DND-41 (cell line): ENCODE measurements at regions not wholly inside any gene's neighbourhood (a gene's known extent, or its start where the extent isn't known, plus 50 kb on each side); places are given as distances from the start of the nearest gene placed in this dataset.

Source experiments
- ATAC-seq: fragments of 200-7000 bp; cut with Tn5 transposase; 3 replicates; pipeline ENCODE4 v1.9.1; 2021; ENCODE audit warnings: low read depth; ENCODE audit not compliant: insufficient read depth
- DNase-seq: peaks from one replicate; pipeline ENCODE4 v3.0.0-alpha.2; 2020
- H2AFZ ChIP-seq: 2 replicates; pipeline ENCODE4 v1.6.0; 2012; ENCODE audit warnings: low read depth, low read length
- H3K27ac ChIP-seq: 2 replicates; pipeline ENCODE4 v1.5.1; 2012; ENCODE audit warnings: low read length, inconsistent platforms
- H3K27me3 ChIP-seq: fragments of 200-600 bp; sonication (generic); 2 replicates; pipeline ENCODE4 v1.6.0; 2012; ENCODE audit warnings: low read length, mild to moderate bottlenecking, inconsistent platforms; ENCODE audit not compliant: insufficient read depth, poor library complexity
- H3K36me3 ChIP-seq: 2 replicates; pipeline ENCODE4 v1.5.1; 2012; ENCODE audit warnings: low read length, inconsistent platforms; ENCODE audit not compliant: insufficient read depth
- H3K4me1 ChIP-seq: 2 replicates; pipeline ENCODE4 v1.5.1; 2012; ENCODE audit warnings: mild to moderate bottlenecking, low read length; ENCODE audit not compliant: insufficient read depth
- H3K4me2 ChIP-seq: 2 replicates; pipeline ENCODE4 v1.6.0; 2012; ENCODE audit warnings: mild to moderate bottlenecking, moderate library complexity, low read length, inconsistent platforms; ENCODE audit not compliant: insufficient read depth
- H3K4me3 ChIP-seq, 2 experiments: fragments of 200-600 bp in 1 of 2; shearing (Covaris generic) in 1 of 2; 2 replicates each; pipeline ENCODE4 v1.5.1; 2012 to 2016; ENCODE audit warnings: inconsistent platforms in 2 of 2, low read length in 2 of 2, mild to moderate bottlenecking in 2 of 2, low read depth in 1 of 2, moderate library complexity in 1 of 2
- H3K79me2 ChIP-seq: 2 replicates; pipeline ENCODE4 v1.6.0; 2012; ENCODE audit warnings: low read length, inconsistent platforms; ENCODE audit not compliant: insufficient read depth
- H3K9ac ChIP-seq: 2 replicates; pipeline ENCODE4 v1.6.0; 2012; ENCODE audit warnings: low read depth, mild to moderate bottlenecking, inconsistent platforms, low read length, moderate library complexity
- H3K9me3 ChIP-seq: 2 replicates; pipeline ENCODE4 v1.5.1; 2012; ENCODE audit warnings: low read length, moderate library complexity, mild to moderate bottlenecking, inconsistent platforms; ENCODE audit not compliant: insufficient read depth, severe bottlenecking
- H4K20me1 ChIP-seq: 2 replicates; pipeline ENCODE4 v1.6.0; 2012; ENCODE audit warnings: low read length; ENCODE audit not compliant: insufficient read depth
- EZH2 ChIP-seq: IDR thresholded peaks from 3 replicates; pipeline ENCODE4 v1.6.1; 2012; ENCODE audit warnings: borderline replicate concordance, low read depth, mild to moderate bottlenecking, moderate library complexity, low read length, inconsistent platforms; ENCODE audit not compliant: severe bottlenecking
- TF ChIP-seq, protein P1 (sequence below): IDR thresholded peaks from 2 replicates; pipeline ENCODE4 v1.5.1; 2012; ENCODE audit warnings: borderline replicate concordance, low read length, moderate library complexity, mild to moderate bottlenecking; ENCODE audit not compliant: poor library complexity, severe bottlenecking; ENCODE audit errors: extremely low read depth

DNA sequence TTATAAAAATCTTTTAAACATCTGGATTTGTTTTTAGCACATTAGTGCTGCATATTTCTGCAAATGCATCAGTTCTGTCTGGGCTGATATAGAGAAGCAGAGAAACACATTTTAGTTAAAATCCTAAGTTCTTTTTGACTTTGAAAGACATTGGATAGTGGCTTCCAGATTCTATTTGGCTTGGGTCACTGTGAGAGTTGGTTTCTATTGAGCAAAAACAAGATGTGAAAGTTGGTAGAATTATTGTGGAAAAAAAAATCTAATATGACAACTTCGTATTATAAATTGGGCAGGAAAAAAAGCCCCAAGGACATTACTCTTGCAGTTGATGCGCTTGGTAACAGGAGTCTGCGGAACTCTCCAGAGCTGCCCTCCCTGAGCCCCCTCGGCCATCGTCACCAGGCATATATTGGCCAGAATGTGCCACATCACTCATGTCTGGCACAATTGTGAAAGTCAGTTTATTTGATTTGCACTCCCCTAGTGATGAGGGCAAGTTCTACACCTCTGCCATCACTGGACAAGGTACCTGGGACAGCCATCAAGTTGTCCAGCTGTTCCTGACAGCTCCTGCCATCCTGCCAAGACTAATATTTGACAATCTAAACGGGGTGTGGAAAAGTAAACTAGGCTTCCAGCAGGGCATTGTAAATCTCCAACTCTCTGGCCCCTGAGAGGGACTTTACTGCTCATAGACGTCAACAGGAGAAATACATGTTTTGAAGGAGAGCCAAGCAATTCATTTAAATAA lies 334.5 kb downstream of the TENT4A start:
- Histone ChIP-seq H3K4me1 (no peaks in the 10 kb centered on the region), H3K79me2 (no peaks in the 10 kb centered on the region), H3K9me3 (no peaks in the 10 kb centered on the region), H2AFZ (no peak overlapping the region), H3K4me3 (no peak overlapping the region), H3K36me3 (no peaks in the 10 kb centered on the region), H3K27me3 (no peaks in the 10 kb centered on the region), H3K9ac (no peak overlapping the region), H3K27ac (no peak overlapping the region), H3K4me2 (no peak overlapping the region), H4K20me1 (no peaks in the 10 kb centered on the region)
- DNase-seq (no peak), ATAC-seq (no peak)
- TF ChIP-seq, protein P1, sequence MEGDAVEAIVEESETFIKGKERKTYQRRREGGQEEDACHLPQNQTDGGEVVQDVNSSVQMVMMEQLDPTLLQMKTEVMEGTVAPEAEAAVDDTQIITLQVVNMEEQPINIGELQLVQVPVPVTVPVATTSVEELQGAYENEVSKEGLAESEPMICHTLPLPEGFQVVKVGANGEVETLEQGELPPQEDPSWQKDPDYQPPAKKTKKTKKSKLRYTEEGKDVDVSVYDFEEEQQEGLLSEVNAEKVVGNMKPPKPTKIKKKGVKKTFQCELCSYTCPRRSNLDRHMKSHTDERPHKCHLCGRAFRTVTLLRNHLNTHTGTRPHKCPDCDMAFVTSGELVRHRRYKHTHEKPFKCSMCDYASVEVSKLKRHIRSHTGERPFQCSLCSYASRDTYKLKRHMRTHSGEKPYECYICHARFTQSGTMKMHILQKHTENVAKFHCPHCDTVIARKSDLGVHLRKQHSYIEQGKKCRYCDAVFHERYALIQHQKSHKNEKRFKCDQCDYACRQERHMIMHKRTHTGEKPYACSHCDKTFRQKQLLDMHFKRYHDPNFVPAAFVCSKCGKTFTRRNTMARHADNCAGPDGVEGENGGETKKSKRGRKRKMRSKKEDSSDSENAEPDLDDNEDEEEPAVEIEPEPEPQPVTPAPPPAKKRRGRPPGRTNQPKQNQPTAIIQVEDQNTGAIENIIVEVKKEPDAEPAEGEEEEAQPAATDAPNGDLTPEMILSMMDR = no peak
- no peak for TF ChIP-seq EZH2

DNA sequence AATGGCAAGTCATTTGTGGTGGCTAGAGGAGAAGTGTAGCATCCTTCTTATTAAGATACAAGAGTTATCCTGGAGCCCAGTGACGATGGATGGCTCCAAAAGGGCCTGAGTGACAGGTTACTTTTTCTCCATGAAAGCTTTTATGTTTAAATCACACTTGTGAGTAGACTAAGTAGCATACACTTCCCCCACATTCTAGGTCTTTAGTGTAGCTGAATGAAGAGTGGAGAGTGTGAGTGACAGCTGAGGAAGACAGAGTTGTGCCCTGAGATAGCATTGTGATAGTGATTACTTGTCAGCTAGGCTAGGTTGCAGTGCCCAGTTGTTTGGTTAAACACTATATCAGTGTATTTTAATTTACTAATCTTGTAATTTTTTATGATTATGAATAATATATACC lies 337.8 kb downstream of the TENT4A start:
- H3K9me3 ChIP-seq = no peaks in the 10 kb centered on the region
- H3K27ac ChIP-seq = no peak overlapping the region
- no peaks in the 10 kb centered on the region for H4K20me1 ChIP-seq
- ATAC-seq = no peak
- H3K4me1 ChIP-seq = no peaks in the 10 kb centered on the region
- no peaks in the 10 kb centered on the region for H3K36me3 ChIP-seq
- no peaks in the 10 kb centered on the region for H3K27me3 ChIP-seq
- no peak overlapping the region for H2AFZ ChIP-seq
- no peak overlapping the region for H3K4me3 ChIP-seq
- DNase-seq = no peak
- H3K4me2 ChIP-seq = no peak overlapping the region
- no peak for TF ChIP-seq EZH2
- TF ChIP-seq, protein P1 = no peak
- H3K79me2 ChIP-seq = no peaks in the 10 kb centered on the region
- no peak overlapping the region for H3K9ac ChIP-seq

DNA sequence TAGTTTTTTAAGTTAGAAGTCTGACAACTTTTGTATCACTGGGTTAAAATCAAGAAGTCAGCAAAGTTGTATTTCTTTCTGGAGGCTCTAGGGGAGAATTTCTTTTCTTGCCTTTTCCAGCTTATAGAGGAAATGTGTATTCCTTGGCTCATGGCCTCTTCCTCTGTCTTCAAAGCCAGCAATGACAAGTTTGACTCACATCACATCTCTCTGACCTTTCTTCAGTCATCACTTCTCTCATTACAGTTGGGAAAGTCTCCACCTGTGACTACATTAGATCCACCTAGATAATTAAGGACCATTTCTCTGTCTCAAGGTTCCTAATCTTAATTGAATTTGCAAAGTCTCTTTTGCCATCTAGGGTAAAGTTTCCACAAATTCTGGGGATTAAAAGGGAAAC lies 339.9 kb downstream of the TENT4A start:
- TF ChIP-seq, protein P1 = no peak
- TF ChIP-seq EZH2 = no peak
- Histone ChIP-seq H4K20me1 (no peaks in the 10 kb centered on the region), H3K79me2 (no peaks in the 10 kb centered on the region), H3K27me3 (no peaks in the 10 kb centered on the region), H2AFZ (no peak overlapping the region), H3K9ac (no peak overlapping the region), H3K4me3 (no peak overlapping the region), H3K36me3 (no peaks in the 10 kb centered on the region), H3K27ac (no peak overlapping the region), H3K9me3 (no peaks in the 10 kb centered on the region), H3K4me1 (no peaks in the 10 kb centered on the region), H3K4me2 (no peak overlapping the region)
- ATAC-seq (no peak), DNase-seq (no peak)
